ENCODE measurements at regions not wholly inside any gene's neighbourhood (a gene's known extent, or its start where the extent isn't known, plus 50 kb on each side); places are given as distances from the start of the nearest gene placed in this dataset.

DNA sequence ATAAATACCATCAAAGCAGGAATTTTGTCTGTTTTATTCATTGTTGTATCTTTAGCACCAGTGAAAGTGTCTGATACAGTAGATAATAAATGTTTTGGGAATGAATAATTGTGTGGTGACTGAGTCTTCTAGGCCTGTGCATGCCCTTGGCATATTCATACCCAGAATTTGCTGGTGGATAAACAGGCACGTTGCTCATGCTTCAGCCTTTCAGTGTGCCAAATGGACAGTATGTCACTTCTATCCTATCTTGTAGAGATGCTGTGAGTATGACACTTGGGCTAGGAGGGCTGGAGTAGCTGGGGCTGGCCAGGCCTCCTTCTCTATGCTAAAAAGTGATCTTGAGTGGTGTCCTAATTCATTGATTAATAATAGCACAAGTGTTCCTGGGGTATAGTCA is 287.3 kb upstream of the DDI1 start:
- TF ChIP-seq ZNF114 (tag by site-specific recombination; IDR thresholded peaks at IDR 0.05), result no peak
- no peak for TF ChIP-seq ZNF768 (tag by site-specific recombination; IDR thresholded peaks at IDR 0.05)
- TF ChIP-seq ZNF202 (tag by site-specific recombination; IDR thresholded peaks at IDR 0.05; ENCODE audit: borderline replicate concordance), result no peak
- no peak for TF ChIP-seq ZNF510 (tag by site-specific recombination; IDR thresholded peaks at IDR 0.05; ENCODE audit: insufficient replicate concordance)
- TF ChIP-seq ZNF549 (tag by site-specific recombination; IDR thresholded peaks at IDR 0.05), result no peak
- no peak for TF ChIP-seq ZFP41 (tag by site-specific recombination; IDR thresholded peaks at IDR 0.05; ENCODE audit: borderline replicate concordance)
- TF ChIP-seq, protein P1, sequence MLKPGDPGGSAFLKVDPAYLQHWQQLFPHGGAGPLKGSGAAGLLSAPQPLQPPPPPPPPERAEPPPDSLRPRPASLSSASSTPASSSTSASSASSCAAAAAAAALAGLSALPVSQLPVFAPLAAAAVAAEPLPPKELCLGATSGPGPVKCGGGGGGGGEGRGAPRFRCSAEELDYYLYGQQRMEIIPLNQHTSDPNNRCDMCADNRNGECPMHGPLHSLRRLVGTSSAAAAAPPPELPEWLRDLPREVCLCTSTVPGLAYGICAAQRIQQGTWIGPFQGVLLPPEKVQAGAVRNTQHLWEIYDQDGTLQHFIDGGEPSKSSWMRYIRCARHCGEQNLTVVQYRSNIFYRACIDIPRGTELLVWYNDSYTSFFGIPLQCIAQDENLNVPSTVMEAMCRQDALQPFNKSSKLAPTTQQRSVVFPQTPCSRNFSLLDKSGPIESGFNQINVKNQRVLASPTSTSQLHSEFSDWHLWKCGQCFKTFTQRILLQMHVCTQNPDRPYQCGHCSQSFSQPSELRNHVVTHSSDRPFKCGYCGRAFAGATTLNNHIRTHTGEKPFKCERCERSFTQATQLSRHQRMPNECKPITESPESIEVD (tag by site-specific recombination; IDR thresholded peaks at IDR 0.05), result no peak
- TF ChIP-seq ZNF155 (tag by site-specific recombination; IDR thresholded peaks at IDR 0.05), result no peak
- TF ChIP-seq SALL2 (tag by site-specific recombination; IDR thresholded peaks at IDR 0.05; ENCODE audit: borderline replicate concordance), result no peak
- TF ChIP-seq, protein P2, sequence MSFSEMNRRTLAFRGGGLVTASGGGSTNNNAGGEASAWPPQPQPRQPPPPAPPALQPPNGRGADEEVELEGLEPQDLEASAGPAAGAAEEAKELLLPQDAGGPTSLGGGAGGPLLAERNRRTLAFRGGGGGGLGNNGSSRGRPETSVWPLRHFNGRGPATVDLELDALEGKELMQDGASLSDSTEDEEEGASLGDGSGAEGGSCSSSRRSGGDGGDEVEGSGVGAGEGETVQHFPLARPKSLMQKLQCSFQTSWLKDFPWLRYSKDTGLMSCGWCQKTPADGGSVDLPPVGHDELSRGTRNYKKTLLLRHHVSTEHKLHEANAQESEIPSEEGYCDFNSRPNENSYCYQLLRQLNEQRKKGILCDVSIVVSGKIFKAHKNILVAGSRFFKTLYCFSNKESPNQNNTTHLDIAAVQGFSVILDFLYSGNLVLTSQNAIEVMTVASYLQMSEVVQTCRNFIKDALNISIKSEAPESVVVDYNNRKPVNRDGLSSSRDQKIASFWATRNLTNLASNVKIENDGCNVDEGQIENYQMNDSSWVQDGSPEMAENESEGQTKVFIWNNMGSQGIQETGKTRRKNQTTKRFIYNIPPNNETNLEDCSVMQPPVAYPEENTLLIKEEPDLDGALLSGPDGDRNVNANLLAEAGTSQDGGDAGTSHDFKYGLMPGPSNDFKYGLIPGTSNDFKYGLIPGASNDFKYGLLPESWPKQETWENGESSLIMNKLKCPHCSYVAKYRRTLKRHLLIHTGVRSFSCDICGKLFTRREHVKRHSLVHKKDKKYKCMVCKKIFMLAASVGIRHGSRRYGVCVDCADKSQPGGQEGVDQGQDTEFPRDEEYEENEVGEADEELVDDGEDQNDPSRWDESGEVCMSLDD (tag by site-specific recombination; IDR thresholded peaks at IDR 0.05), result no peak
- TF ChIP-seq, protein P3, sequence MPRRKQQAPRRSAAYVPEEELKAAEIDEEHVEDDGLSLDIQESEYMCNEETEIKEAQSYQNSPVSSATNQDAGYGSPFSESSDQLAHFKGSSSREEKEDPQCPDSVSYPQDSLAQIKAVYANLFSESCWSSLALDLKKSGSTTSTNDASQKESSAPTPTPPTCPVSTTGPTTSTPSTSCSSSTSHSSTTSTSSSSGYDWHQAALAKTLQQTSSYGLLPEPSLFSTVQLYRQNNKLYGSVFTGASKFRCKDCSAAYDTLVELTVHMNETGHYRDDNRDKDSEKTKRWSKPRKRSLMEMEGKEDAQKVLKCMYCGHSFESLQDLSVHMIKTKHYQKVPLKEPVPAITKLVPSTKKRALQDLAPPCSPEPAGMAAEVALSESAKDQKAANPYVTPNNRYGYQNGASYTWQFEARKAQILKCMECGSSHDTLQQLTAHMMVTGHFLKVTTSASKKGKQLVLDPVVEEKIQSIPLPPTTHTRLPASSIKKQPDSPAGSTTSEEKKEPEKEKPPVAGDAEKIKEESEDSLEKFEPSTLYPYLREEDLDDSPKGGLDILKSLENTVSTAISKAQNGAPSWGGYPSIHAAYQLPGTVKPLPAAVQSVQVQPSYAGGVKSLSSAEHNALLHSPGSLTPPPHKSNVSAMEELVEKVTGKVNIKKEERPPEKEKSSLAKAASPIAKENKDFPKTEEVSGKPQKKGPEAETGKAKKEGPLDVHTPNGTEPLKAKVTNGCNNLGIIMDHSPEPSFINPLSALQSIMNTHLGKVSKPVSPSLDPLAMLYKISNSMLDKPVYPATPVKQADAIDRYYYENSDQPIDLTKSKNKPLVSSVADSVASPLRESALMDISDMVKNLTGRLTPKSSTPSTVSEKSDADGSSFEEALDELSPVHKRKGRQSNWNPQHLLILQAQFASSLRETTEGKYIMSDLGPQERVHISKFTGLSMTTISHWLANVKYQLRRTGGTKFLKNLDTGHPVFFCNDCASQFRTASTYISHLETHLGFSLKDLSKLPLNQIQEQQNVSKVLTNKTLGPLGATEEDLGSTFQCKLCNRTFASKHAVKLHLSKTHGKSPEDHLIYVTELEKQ (tag by site-specific recombination; IDR thresholded peaks at IDR 0.05; ENCODE audit: borderline replicate concordance), result no peak
- TF ChIP-seq ZNF157 (tag by site-specific recombination; IDR thresholded peaks at IDR 0.05), result no peak
- TF ChIP-seq, protein P4, sequence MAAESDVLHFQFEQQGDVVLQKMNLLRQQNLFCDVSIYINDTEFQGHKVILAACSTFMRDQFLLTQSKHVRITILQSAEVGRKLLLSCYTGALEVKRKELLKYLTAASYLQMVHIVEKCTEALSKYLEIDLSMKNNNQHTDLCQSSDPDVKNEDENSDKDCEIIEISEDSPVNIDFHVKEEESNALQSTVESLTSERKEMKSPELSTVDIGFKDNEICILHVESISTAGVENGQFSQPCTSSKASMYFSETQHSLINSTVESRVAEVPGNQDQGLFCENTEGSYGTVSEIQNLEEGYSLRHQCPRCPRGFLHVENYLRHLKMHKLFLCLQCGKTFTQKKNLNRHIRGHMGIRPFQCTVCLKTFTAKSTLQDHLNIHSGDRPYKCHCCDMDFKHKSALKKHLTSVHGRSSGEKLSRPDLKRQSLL (tag by site-specific recombination; IDR thresholded peaks at IDR 0.05), result no peak
- TF ChIP-seq MZF1 (tag by site-specific recombination; IDR thresholded peaks at IDR 0.05; ENCODE audit: borderline replicate concordance), result no peak
- TF ChIP-seq ZNF791 (tag by site-specific recombination; IDR thresholded peaks at IDR 0.05), result no peak
- no peak for TF ChIP-seq REPIN1 (tag by site-specific recombination; IDR thresholded peaks at IDR 0.05; ENCODE audit: low read depth)
- TF ChIP-seq ZNF341 (tag by site-specific recombination; IDR thresholded peaks at IDR 0.05; ENCODE audit: low read depth), result no peak
- POLR2A ChIA-PET, result no interaction called here
- Histone ChIP-seq H3K36me3 (ENCODE audit: control insufficient read depth in 2 of 2, insufficient read depth in 1 of 2, low read length in 2 of 2) (no peaks in the 10 kb centered on the region), H3K9me3 (ENCODE audit: control insufficient read depth, insufficient read depth, low read depth, low read length) (no peaks in the 10 kb centered on the region), H3K27ac (ENCODE audit: extremely low read depth, low read depth, low read length) (no peak overlapping the region), H3K4me1 (ENCODE audit: control insufficient read depth, insufficient read depth, low read length) (no peaks in the 10 kb centered on the region), H3K4me3 (ENCODE audit: low read depth, low read length) (no peak overlapping the region)
- CTCF ChIA-PET, result no interaction called here

Measured in HEK293 (cell line).